GM18861 (cell line): ENCODE measurements at regions not wholly inside any gene's neighbourhood (a gene's known extent, or its start where the extent isn't known, plus 50 kb on each side); places are given as distances from the start of the nearest gene placed in this dataset.
"Not testable (repeated sequence)": the region's sequence is repeated elsewhere in the genome, so short reads cannot be mapped to it uniquely, and the experiment has no call there.

Source experiments
- ATAC-seq: cut with Tn5 transposase; IDR thresholded peaks from one replicate; pipeline ENCODE4 v1.9.1; 2021; ENCODE audit not compliant: unreplicated experiment

DNA sequence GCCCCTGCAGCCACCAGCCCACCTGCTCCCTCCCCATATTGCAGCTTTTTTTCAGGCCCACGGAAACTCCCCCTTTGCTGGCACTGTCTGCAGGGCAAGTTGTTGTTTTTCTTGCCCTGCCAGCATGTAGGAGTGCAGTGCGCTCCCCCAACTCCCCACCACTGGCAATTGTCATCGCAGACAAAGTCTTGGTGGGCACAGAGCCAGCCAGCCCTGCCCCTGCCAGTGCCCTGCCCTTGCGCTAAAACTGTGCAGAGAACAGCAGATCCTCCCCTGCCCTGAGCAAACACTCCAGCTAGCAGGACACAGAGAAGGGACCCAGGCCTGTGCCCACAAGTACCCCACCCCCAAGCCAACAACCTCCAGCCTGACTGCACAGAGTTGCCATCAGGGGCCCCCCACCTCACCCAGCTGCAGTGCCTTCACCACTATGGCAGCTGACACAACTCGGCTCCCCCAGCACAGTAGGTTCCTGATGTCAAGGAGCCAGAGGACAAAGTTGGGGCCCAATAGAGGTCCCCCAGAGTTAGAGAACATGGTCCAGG lies 158.1 kb upstream of the ARHGAP42 start:
- no peak for ATAC-seq

DNA sequence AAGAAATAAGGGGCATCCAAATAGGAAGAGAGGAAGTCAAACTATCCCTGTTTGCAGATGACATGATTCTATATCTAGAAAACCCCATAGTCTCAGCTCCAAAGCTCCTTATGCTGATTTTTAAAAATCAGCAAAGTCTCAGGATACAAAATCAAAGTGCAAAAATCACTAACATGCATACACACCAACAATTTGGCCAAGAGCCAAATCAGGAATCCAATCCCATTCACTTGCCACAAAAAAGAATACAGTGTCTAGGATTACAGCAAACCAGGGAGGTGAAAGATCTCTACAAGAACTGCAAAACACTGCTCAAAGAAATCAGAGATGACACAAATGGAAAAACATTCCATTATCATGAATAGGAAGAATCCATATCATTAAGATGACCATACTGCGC lies 155.8 kb upstream of the ARHGAP42 start:
- not testable (repeated sequence) for ATAC-seq

DNA sequence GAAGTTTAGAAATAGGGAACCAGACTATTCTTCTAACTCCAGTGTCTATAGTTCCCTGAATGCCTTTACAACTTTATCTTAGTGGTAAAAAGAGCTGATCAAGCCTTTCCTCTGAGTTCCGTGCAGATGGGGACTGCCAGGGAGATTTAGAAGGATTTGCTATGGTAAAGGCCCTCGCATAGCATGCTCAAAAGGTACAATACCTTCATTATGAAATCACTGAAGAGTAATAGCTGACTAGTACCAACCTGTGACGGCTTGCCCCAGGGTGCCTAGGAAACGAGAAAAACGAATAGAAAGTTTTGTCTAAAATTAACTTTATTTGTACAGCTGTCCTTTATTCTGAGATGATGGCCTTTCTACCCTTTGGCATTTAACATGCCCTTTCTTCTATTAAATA lies 150.1 kb upstream of the ARHGAP42 start:
- ATAC-seq: no peak

DNA sequence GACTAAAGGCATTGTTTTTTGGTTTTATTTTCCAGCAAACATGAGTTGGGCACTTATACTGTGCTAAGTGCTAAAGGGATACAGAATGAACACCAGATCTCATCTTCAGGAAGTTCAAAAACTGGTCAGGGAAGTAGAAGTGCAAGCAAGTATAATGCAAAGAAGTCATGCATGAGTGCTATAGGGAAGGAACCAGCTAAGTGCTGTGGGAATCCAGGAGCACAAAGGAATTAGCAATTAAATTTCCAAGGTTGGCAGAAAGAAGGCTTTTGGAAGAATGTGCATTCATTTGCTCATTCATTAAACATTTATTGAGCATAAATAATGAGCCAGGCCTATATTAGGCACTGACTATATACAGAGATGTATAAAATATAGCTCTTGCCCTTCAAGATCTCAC lies 143.7 kb upstream of the ARHGAP42 start:
- ATAC-seq: no peak

DNA sequence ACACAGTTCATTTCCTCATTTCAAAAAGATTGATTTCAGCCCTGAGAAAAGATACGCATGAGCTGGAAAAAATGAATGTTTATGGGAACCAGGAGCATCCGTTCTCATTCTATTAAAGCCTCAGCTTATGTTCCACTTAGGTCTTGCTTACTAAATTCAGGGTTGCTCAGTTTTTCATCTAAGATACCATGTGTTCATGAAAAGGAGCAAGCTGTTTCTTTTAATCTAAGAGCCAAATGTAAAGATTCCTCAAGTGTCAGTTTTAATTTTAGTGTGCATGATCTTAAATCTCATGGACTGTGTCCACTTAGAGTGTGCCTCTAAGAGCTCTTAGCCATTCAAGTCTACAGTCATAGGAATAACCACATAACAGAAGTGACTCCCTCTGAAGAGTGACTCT lies 141.5 kb upstream of the ARHGAP42 start:
- no peak for ATAC-seq

DNA sequence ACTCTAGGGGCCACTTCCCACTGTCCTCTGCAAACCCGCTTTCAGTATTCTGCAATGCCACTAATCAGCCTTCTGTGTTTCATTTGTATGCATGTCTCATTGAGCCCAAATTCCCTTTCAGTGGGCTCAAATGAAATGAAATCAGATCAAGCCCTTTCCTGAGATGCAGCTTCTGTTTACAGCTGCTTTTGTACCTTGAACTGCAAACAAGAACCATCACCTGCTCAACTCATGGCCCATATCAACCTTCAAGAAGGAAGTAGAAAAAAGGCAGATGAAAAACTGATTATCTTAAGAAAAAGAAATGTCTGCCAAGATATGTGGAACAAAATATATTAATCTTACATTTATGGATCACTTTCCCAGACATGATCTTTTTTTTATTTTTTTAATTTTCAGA lies 141.1 kb upstream of the ARHGAP42 start:
- no peak for ATAC-seq

DNA sequence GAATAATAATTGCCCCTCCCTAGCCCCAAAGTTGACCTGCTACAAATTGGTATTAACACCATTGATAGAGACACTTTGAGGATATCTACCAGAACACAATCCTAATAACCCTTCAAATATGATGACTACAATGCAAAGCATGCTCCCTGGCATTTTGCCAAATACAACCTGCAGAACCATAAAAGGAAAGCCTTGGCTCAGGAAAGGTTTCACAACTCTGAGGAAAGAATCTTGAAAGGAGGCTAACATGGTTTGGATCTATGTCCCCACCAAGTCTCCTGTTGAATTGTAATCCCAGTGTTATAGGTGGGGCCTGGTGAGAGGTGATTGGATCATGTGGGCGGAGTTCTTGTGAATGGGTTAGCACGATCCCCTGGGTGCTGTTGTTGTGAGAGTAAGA lies 140.4 kb upstream of the ARHGAP42 start:
- no peak for ATAC-seq

DNA sequence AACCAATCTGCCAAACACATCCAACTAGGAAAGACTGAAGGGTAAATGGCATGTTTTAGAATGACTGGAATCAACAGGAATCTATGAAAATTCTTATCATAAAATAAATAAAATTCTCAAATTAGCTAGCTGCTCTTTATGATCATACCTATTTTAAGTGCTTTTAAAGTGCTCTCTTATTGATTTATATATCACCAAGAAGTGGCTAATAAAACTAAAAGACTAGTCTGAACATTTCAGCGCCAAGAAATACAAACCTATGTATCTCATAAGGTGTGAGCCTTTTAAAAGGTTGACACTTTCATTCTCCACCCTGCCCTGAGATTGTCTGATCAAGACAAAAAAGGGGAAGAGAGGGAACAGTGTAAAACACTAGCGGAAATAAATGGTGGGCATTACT lies 136.8 kb upstream of the ARHGAP42 start:
- ATAC-seq: no peak

DNA sequence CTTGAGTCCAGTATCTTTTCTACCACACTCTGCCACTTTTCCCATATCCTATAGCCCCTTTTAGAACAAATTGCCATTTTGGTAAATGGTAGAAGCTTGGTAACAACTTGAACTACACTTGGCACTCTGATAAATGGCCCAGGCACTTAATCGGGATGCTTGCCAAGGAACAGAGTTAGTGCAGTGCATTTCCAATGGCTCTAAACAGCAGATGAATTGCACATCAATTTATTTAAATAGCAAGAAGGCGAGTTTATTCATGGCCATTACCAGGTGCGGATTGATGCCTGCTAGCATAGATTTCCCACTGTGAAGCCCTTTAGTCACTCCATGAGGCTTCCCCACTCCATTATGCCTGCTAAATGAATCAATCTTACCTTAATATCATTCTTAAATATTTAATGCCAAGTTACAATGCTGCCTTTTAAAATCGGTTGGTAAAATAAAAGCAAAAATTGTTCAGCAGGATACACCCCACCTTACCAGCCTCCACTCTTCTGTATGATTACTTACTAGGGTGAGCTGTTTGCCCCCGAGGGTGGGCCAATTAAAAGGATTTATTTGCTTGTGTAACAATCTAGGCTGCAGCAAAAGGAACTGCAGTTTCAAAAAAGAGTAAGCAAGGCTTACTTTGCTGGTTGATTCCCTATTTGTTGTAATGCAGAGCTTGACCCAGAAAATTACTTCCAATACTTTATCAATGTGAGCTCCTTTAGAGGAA lies 136.0 kb upstream of the ARHGAP42 start:
- no peak for ATAC-seq

DNA sequence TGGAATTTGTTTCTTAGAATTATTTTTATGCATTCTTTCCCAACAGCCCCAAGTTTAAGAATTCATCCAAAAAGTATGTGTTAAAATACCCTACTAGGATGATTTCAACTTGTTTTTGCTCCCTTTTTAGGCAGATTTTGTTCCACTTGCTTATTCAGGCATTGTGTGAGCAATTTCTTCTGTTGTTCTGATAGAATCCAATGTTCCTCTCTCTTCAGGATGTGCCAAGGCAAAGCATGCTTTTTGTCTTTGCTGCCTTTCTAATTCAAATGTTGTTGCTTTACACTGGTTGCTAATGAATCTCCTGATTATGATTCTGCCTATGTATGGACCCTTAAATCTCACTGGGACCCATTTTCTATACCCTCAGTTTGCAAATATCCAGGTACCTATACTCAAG lies 131.2 kb upstream of the ARHGAP42 start:
- no peak for ATAC-seq

DNA sequence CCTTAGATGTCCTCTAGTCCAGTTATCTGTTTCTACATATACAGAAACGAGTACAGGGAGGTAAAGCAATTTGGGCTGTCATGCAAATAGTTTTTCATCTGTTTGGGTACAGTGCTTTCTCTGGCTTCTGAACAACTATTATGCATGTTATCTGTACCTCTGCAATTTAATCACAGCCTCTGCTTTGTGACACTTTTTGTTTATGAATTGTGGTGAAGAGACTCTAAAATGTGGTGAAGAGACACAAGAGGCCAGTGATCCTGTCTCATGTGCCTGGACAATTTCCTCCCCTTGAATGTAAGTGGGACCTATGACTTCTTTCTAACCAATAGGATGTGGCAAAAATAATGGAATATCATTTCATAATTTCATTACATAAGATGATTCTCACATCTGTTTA lies 130.3 kb upstream of the ARHGAP42 start:
- no peak for ATAC-seq

DNA sequence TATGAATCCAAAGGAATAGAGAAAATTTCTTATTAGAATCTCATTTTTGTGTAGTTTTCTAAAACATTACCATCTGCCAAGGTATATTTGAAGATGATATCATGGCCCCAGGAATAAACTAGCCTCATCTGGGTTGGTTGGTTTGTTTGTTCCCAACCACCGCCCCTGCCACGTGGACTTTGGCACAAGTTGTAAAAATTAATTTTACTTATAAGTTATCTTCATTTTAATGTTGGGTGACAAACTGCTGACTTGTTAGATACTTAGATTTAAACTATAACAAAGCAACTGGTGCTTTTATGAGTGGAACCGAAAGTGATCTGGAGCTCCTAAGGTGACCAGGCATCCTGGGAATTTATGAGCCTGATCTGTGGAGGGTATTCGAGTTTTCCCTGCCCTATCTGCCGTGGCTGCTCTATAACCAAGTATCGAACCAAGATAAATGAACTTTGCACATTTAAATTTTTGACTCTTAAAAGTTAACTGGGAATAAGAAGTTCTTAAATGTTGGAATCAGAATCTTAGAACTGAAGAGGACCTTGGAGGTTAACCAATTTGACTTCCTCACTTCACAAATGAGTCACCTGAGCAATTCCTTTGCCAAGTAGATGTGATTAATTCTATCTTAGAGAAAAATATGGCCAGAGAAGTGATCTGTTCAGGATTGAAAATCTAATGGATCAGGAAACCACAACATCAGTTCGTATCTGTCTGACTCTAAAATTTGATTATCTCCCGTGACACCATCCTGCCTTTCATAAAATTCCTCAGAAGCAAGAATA lies 129.1 kb upstream of the ARHGAP42 start:
- no peak for ATAC-seq

DNA sequence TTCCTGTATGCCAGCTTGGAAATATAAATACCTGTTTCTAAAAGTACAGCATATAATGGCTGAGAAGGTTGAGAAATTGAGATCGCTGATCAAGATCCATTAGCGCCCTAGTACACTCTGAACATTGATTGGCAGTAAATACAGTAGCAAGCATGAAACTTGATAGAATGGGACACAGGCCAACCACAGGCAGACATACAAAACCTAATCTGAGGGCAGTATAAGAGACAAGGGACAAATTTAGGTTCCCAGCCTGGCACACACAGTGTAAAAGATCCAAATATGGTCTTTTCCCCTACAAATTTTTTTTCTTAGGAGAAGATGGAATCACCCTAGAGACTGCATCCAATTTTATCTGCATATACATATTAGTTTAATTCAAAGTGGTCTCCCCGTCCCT lies 126.5 kb upstream of the ARHGAP42 start:
- no peak for ATAC-seq

DNA sequence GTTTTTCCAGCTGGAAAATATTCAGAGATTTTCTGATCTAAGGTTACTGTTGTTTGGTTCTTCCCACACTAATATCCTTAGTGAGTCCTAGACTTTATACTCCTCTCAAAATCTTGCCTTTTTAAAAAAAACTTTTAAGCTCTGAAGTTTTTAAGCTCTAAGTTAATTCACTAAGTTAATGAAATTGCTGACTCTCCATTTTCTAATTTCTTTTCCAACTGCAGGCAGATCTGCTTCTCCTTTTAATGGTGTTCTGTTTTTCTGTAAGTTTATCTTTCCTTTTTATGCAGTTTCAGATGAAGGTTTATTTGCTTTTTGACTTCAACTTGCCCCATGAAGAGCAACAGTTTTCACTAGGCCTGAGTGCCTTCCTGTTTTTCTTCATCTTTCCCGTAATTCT lies 125.8 kb upstream of the ARHGAP42 start:
- no peak for ATAC-seq

DNA sequence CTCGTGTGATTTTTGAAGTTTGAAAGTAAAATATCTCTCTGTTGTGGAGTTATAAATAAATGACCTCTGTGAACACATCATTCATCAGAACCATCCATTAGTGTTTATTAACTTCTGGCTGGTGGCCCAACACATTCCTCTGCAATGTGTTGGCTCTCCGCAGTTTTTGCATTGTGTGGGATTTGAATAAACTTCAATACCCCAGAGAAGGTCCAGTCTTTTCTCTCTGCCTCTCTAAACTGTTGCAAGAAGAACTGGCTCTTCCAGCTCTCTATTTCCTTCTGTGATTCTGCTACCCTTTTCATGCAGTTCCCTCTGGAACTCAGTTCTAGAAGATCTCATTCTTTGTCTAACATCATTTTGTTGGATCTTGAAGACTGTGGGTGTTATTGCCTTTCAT lies 125.0 kb upstream of the ARHGAP42 start:
- no peak for ATAC-seq

DNA sequence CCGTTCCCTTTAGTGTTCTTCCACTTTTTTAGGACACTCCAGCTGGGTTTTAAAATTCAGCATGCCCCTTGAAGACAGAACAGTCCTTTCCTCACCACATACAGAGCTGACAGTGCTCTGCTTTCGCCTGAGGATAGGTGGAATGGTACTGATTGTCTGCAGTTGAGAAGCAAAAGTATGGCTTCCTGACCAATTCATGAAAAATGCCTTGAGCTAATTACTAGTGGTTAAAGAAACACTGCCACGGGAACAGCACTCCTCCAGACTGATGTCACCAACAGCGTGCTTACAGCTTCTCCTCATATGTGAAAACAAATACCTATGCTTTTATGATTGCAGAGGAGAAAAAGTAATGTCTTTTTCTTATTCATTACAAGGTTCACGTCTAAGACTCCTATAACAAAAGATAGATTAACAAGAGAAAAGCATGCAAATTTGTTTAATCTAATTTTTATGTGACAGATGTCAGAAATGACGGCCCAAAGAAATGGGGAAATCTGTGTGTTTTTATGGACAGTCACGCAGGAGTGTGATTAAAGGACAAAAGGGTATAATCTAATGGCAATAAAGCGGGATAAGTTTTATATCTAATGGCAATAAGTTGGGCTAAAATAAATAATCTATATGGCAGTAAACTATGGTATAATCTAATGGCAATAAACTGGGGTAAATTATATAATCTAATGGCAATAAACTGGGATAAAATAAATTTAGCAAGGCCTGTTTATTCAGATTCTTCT lies 123.4 kb upstream of the ARHGAP42 start:
- ATAC-seq: no peak

DNA sequence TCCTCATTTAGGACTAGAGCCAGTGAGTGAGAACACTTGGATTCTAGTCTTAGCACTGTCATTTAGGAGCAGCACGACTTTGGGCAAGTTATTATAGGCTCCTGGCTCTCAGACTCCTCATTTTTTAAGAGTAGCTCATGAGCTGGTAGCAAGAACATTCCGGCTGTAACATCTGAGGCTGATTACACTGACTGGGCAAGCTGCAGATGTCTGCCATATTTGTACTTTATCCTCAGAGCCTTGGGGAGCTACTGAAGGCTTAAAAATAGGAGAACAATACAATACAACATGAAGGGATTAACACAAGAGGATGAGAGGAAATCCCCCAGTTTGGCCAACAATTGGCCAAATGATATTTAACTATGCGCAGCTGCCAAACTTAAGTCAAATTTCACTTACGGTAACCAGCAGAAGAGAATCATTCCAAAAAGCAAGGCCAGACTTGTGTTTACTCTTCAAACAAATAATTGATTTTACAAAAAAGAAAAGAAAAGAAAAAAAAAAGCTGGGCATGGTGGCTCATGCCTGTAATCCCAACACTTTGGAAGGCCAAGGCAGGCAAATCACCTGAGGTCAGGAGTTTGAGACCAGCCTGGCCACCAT lies 113.1 kb upstream of the ARHGAP42 start:
- no peak for ATAC-seq

DNA sequence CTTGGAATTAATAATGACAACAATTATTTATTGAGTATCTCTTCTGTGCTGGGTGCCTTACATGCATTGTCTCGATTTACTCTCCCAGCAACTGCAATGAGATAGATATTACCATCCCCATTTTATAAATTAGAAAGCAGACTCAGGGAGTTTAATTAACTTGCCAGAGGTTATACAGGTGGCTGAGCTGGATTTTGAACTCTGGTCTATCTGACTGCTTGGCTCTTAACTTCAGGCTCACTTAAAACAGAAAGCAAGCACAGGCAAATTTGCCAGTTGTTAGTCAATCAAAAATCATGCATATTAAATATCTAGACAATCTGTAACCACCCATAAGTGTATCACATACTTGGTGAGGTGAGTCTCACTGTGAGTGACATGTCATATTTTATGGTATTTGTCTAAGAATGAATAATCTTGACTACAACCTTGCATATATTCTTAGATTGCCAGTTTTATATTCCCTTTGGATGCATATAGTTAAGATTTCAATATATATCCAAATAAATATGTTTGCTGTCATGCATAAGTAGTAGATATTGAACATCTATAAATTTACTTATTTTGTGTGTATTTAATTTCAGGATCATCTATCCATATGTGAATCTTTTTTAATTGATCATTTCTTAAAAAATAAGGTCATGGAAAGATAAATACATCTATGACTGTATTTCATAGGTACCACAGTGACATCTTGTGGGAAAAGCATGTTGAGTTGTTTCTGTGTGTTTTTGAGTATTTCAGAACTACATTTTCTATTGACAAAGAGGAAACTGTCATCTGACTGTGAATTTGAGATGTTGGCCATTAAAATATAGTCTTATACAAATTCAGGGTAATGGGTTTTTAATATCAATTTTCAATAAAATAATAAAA lies 112.0 kb upstream of the ARHGAP42 start:
- no peak for ATAC-seq

DNA sequence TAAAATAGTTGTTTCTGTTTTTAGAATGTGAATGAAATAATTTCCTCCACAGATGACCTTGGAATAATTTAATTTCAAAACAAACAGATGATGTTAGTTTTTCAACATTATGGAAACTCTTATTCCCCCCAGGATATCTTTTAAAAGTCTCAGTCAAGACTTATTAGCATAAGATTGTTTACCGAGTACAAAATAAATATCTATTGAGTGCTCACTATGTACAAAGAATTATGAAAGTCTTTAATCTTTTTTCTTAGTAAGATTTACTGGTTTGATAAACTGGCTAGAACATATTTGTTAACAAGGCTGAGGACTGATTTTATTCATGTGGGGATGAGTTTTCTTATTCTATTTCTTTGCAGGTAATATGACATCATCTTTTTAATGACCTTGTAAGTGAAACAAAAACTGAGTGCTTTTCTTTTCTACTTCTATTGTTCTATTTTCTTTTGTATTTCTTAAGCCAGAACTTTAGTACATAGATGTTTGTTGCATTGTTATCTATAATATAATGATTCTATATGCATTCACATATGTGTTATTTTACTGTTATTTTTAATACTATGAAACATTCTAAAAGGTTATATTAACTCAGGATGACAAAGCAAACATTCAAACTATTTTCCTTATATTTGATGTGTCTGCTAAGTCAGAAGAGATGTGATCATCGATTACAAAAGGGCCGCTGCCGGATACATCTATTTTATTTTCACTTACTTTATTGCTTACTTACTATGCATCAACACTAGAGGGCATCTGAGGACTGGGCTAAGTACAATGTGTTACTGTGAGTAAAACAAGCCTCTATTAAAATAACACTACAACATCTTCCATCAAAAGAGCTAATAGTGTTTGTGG lies 111.0 kb upstream of the ARHGAP42 start:
- ATAC-seq: peak; percentile 92

DNA sequence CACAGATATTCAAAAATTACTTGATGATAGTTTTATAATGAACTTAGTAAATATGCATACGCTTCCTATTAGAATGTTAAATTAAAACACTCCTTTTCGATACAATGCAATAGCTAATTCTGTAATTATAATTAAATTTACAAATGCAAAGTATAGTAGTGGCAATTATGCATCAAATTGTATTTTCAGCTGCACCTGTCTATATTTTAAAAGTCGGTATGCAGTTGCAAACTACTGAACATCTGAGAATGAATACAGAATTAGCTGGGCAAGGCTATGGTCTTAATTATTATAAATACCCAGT lies 110.4 kb upstream of the ARHGAP42 start:
- no peak for ATAC-seq
